VCaP (cell line): ENCODE measurements at regions not wholly inside any gene's neighbourhood (a gene's known extent, or its start where the extent isn't known, plus 50 kb on each side); places are given as distances from the start of the nearest gene placed in this dataset.

Source experiments
- H3K27ac ChIP-seq: fragments of 450-650 bp; 2 replicates; pipeline ENCODE4 v1.5.1; 2017
- CTCF ChIP-seq: fragments of 450-650 bp; conservative IDR thresholded peaks from 2 replicates; pipeline ENCODE4 v1.5.1; 2017; ENCODE audit warnings: mild to moderate bottlenecking, moderate library complexity

- TF ChIP-seq CTCF, result no peak
- H3K27ac ChIP-seq, result no peak overlapping the region
Measured at GRCh38 chr2:150735894-150736498, 248.5 kb upstream of the RND3 start.

GRCh38 chr2:150733051-150733618, 245.7 kb upstream of the RND3 start:
- H3K27ac ChIP-seq, result no peak overlapping the region
- TF ChIP-seq CTCF, result no peak

GRCh38 chr2:150732491-150732890, 245.0 kb upstream of the RND3 start:
- TF ChIP-seq CTCF, result no peak
- no peak overlapping the region for H3K27ac ChIP-seq

- no peak for TF ChIP-seq CTCF
- H3K27ac ChIP-seq, result no peak overlapping the region
Measured at GRCh38 chr2:150732064-150732463, 244.6 kb upstream of the RND3 start.

GRCh38 chr2:150729495-150729955, 242.1 kb upstream of the RND3 start:
- no peak overlapping the region for H3K27ac ChIP-seq
- TF ChIP-seq CTCF, result no peak

GRCh38 chr2:150718280-150718679, 230.8 kb upstream of the RND3 start:
- TF ChIP-seq CTCF, result no peak

GRCh38 chr2:150716186-150716585, 228.7 kb upstream of the RND3 start:
- TF ChIP-seq CTCF, result no peak
- no peak overlapping the region for H3K27ac ChIP-seq

More at GRCh38 chr2:150718280-150718679, 230.8 kb upstream of the RND3 start:
- no peak overlapping the region for H3K27ac ChIP-seq
